GM12878 (cell line): ENCODE measurements at regions not wholly inside any gene's neighbourhood (a gene's known extent, or its start where the extent isn't known, plus 50 kb on each side); places are given as distances from the start of the nearest gene placed in this dataset.
A peak's percentile ranks its signal among the peaks of the same experiment; 100 is the strongest.

Source experiments
- ATAC-seq: fragments of 200-7000 bp; cut with Tn5 transposase; 3 replicates; pipeline ENCODE4 v1.9.1; 2020; ENCODE audit warnings: mild to moderate bottlenecking, moderate library complexity
- BruUV-seq: library from RNA; stranded (reverse); fragments of 400-500 nt; replicated peaks from 2 replicates; lab custom pipeline; 2021; lab: Mats Ljungman, UMichigan
- CTCF ChIA-PET: fragments of 300-600 bp; sonication (Branson Sonifier 250); formaldehyde crosslinking; extraction: SDS; loops from one replicate; lab custom pipeline; 2021; ENCODE audit warnings: inconsistent platforms; lab: Yijun Ruan, JAX
- POLR2A ChIA-PET: fragments of 350-600 bp; formaldehyde crosslinking; extraction: SDS; loops from one replicate; lab custom pipeline; 2021; ENCODE audit warnings: inconsistent platforms; lab: Charles Lee
- RAD21 ChIA-PET: fragments of 300-600 bp; sonication (Branson Sonifier 250); formaldehyde crosslinking; loops from one replicate; lab custom pipeline; 2023; ENCODE audit warnings: antibody characterized with exemption; ENCODE audit not compliant: unreplicated experiment; lab: Charles Lee
- SMC1A ChIA-PET: fragments of 300-600 bp; sonication (Branson Sonifier 250); formaldehyde crosslinking; loops from one replicate; lab custom pipeline; 2023; ENCODE audit not compliant: unreplicated experiment, uncharacterized antibody; lab: Charles Lee
- DNase-seq: peaks from one replicate; pipeline ENCODE4 v3.0.0-alpha.2; 2011; ENCODE audit warnings: low read depth, low spot score
- FAIRE-seq: peaks from 3 replicates; lab custom pipeline; 2011; peaks lifted over from hg19 to GRCh38; lab: Jason Lieb, UNC
- H2AFZ ChIP-seq: 2 replicates; pipeline ENCODE4 v1.6.0; 2011; ENCODE audit warnings: low read depth, low read length, control low read depth; ENCODE audit not compliant: control insufficient read depth
- H3K27ac ChIP-seq: 2 replicates; pipeline ENCODE4 v1.5.1; 2011; ENCODE audit warnings: control low read depth; ENCODE audit not compliant: control insufficient read depth, insufficient read depth
- H3K27me3 ChIP-seq, 2 experiments: replicated peaks in 1 of 2; 2 replicates each; pipeline versions ENCODE4 v1.6.0 to v1.6.1; 2011; ENCODE audit warnings: low read length in 1 of 2; ENCODE audit not compliant: control insufficient read depth in 2 of 2, insufficient read depth in 2 of 2
- H3K36me3 ChIP-seq, 2 experiments: 2 replicates each; pipeline ENCODE4 v1.5.1; 2011; ENCODE audit warnings: low read length in 1 of 2; ENCODE audit not compliant: control insufficient read depth in 2 of 2, insufficient read depth in 2 of 2
- H3K4me1 ChIP-seq: 2 replicates; pipeline ENCODE4 v1.6.1; 2011; ENCODE audit warnings: mild to moderate bottlenecking, low read length, moderate library complexity, mixed read lengths; ENCODE audit not compliant: control insufficient read depth, insufficient read depth
- H3K4me2 ChIP-seq: 2 replicates; pipeline ENCODE4 v1.6.0; 2011; ENCODE audit warnings: control low read depth; ENCODE audit not compliant: control insufficient read depth, insufficient read depth
- H3K4me3 ChIP-seq: fragments of 200-600 bp; sonication (generic); 2 replicates; pipeline ENCODE4 v1.5.1; 2016
- H3K79me2 ChIP-seq: 2 replicates; pipeline ENCODE4 v1.6.0; 2011; ENCODE audit warnings: low read length; ENCODE audit not compliant: control insufficient read depth, insufficient read depth
- H3K9ac ChIP-seq: 2 replicates; pipeline ENCODE4 v1.8.0; 2011; ENCODE audit warnings: low read length, control low read depth, mixed read lengths; ENCODE audit not compliant: control insufficient read depth, insufficient read depth
- H3K9me3 ChIP-seq: replicated peaks from 3 replicates; pipeline ENCODE4 v1.5.1; 2011; ENCODE audit warnings: mild to moderate bottlenecking, low read length; ENCODE audit not compliant: control insufficient read depth, insufficient read depth
- H4K20me1 ChIP-seq: 2 replicates; pipeline ENCODE4 v1.6.0; 2011; ENCODE audit not compliant: control insufficient read depth, insufficient read depth
- CBFB ChIP-seq: IDR thresholded peaks from 2 replicates; pipeline ENCODE4 v1.6.1; 2016; ENCODE audit warnings: antibody characterized with exemption, low read depth
- CHD1 ChIP-seq: IDR thresholded peaks from 2 replicates; pipeline ENCODE4 v1.6.1; 2012; ENCODE audit warnings: low read depth, low read length, improper control_type of control experiment
- EGR1 ChIP-seq, 2 experiments: IDR thresholded peaks; 1 replicate in 1 of 2; 2 replicates in 1 of 2; pipeline ENCODE4 v1.6.1; 2011 to 2012; ENCODE audit warnings: low read depth in 2 of 2, low read length in 2 of 2, borderline replicate concordance in 1 of 2, mild to moderate bottlenecking in 1 of 2, moderate library complexity in 1 of 2
- ESRRA ChIP-seq: IDR thresholded peaks from 2 replicates; pipeline ENCODE4 v1.6.1; 2012; ENCODE audit warnings: mild to moderate bottlenecking, low read length, improper control_type of control experiment
- IRF4 ChIP-seq: IDR thresholded peaks from 2 replicates; pipeline ENCODE4 v1.6.1; 2011; ENCODE audit warnings: low read depth, low read length
- LARP7 ChIP-seq: fragments of 450-650 bp; IDR thresholded peaks from 2 replicates; pipeline ENCODE4 v1.6.1; 2017; ENCODE audit warnings: mild to moderate bottlenecking
- MTA2 ChIP-seq: fragments of 450-650 bp; IDR thresholded peaks from 2 replicates; pipeline ENCODE4 v1.6.1; 2016; ENCODE audit warnings: low read depth, mild to moderate bottlenecking, moderate library complexity
- NR2C1 ChIP-seq: fragments of 450-650 bp; IDR thresholded peaks from 2 replicates; pipeline ENCODE4 v1.6.1; 2017; ENCODE audit warnings: antibody characterized with exemption, mild to moderate bottlenecking, moderate library complexity
- POLR2AphosphoS5 ChIP-seq: IDR thresholded peaks from 2 replicates; pipeline ENCODE4 v1.6.1; 2011; ENCODE audit warnings: mild to moderate bottlenecking, low read length, inconsistent platforms
- RBBP5 ChIP-seq: fragments of 200-600 bp; sonication (generic); conservative IDR thresholded peaks from 2 replicates; pipeline ENCODE4 v1.6.1; 2016
- SP1 ChIP-seq: IDR thresholded peaks from one replicate; pipeline ENCODE4 v1.6.1; 2011; ENCODE audit warnings: low read depth, low read length
- TBL1XR1 ChIP-seq: IDR thresholded peaks from 2 replicates; pipeline ENCODE4 v1.6.1; 2012; ENCODE audit warnings: low read depth, low read length, improper control_type of control experiment
- WGBS: methylation state at CpG from one replicate; pipeline ENCODE4 v1.1.6; 2016; ENCODE audit warnings: low lambda C conversion rate; ENCODE audit not compliant: insufficient replicate concordance, insufficient coverage; ENCODE audit errors: missing lambda C conversion rate; 5-methylcytosine and 5-hydroxymethylcytosine counted together
- in situ Hi-C: fragments of 300-500 bp; cut with MboI; formaldehyde crosslinking; loops from 9 replicates; pipeline ENCODE4 v1.14.3; 2018; ENCODE audit warnings: mixed read lengths
- intact Hi-C: fragments of 100-400 bp; cut with micrococcal nuclease; formaldehyde crosslinking; loops from one replicate; pipeline ENCODE4 v1.14.2; 2022; ENCODE audit not compliant: unreplicated experiment
- TF ChIP-seq, protein P1 (sequence below): fragments of 450-650 bp; IDR thresholded peaks from 2 replicates; pipeline ENCODE4 v1.6.1; 2016; ENCODE audit warnings: mild to moderate bottlenecking

DNA sequence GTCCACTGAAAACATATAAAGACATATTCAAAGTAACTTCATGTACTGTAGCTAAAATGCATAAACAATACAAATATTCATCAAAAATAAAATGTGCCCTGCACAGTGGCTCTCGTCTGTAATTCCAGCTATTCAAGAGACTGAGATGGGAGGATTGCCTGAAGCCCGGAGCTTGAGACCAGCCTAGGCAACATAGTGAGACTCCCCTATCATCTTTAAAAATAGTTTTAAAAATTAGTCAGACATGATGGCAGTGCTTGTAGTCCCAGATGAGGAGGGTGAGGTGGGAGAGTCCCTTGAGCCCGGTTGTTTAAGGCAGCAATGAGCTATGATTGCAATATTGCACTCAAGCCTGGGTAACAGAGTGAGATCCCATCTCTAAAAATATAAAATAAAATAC, 534.1 kb downstream of the ANXA1 start:
- Histone ChIP-seq H3K79me2 (no peaks in the 10 kb centered on the region), H4K20me1 (no peaks in the 10 kb centered on the region), H3K4me3 (no peak overlapping the region), H3K36me3 (no peaks in the 10 kb centered on the region), H2AFZ (no peak overlapping the region), H3K9ac (no peak overlapping the region), H3K4me2 (no peak overlapping the region), H3K9me3 (no peaks in the 10 kb centered on the region), H3K27ac (no peak overlapping the region), H3K4me1 (no peaks in the 10 kb centered on the region), H3K27me3 (no peaks in the 10 kb centered on the region)
- intact Hi-C loops (loop anchor here (2.0 kb wide), 1 partner anchor 595 kb away; no protein-coding TSS in a partner anchor), in situ Hi-C loops (loop anchor here (10.0 to 25.0 kb wide), 3 partner anchors 699 to 1052 kb away; no protein-coding TSS in a partner anchor)
- no peak for TF ChIP-seq EGR1 (IDR thresholded peaks at IDR 0.05; ENCODE audit: borderline replicate concordance in 1 of 2, low read depth in 2 of 2, low read length in 2 of 2)
- TF ChIP-seq CHD1 = no peak
- TF ChIP-seq RBBP5 = no peak
- no peak for TF ChIP-seq NR2C1
- TF ChIP-seq SP1 = no peak
- FAIRE-seq = no peak
- POLR2A ChIA-PET = no interaction called here
- WGBS = 53% methylated on average over 3 of the region's 3 CpGs
- no peak for DNase-seq
- SMC1A ChIA-PET = interaction anchor here (1.3 kb wide), 1 partner anchor 485 kb away, joined by 3 read pairs; no protein-coding TSS in a partner anchor
- CTCF ChIA-PET = interaction anchor here (1.0 kb wide), 1 partner anchor 694 kb away, joined by 4 read pairs; no protein-coding TSS in a partner anchor
- RAD21 ChIA-PET = interaction anchor here (0.9 kb wide), 1 partner anchor 693 kb away, joined by 3 read pairs; no protein-coding TSS in a partner anchor
- peak; percentile 17; the same call in 1 of the 3 replicates for ATAC-seq
- no TSS peak for BruUV-seq

DNA sequence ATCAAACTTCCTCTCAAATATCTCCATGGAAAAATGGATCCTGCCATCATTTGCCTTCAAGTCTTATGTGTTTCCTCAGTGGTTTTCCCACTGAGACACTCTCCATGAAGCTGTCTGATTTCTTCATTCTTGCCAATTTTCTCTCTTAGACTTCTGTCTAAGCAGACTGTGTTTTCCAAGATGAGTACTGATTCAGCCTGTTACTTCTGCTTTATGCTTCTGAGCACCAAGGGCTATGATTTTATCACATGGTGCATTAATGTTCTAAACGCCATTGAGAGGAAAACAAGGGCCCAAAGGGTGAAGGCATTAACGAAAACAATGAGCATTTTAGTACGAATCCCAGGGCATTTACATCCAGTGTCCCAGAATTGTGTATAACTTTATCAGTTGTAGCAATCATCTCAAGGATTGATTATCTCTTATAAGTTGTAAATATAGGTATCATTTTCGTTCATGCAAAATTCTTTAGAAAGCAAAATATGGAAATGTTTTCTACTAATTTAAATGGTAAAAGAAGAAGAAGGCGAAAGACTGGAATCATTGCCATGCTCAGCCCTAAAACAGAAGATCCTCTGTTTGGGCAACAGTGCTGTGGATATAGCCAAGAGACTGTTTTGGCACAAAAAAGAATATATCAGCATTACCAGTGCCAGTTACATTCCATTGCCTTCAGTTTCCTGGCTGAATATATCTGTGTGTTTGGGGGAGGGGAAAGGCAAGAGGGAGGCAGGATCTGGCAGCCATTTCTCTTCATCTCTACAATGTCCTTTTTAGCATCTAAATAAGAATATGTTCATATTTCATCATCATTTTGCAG, 537.6 kb downstream of the ANXA1 start:
- H3K27me3 ChIP-seq = no peaks in the 10 kb centered on the region
- no peak overlapping the region for H3K4me3 ChIP-seq
- in situ Hi-C loops (loop anchor here (10.0 to 25.0 kb wide), 3 partner anchors 696 to 1048 kb away; no protein-coding TSS in a partner anchor), intact Hi-C loops (no loop called here)
- no peaks in the 10 kb centered on the region for H3K79me2 ChIP-seq
- H3K27ac ChIP-seq = no peak overlapping the region
- no peaks in the 10 kb centered on the region for H3K36me3 ChIP-seq
- no TSS peak for BruUV-seq
- RAD21 ChIA-PET = no interaction called here
- H3K9ac ChIP-seq = no peak overlapping the region
- TF ChIP-seq ESRRA = no peak
- TF ChIP-seq IRF4 = no peak
- no peak for TF ChIP-seq POLR2AphosphoS5
- TF ChIP-seq, protein P1, sequence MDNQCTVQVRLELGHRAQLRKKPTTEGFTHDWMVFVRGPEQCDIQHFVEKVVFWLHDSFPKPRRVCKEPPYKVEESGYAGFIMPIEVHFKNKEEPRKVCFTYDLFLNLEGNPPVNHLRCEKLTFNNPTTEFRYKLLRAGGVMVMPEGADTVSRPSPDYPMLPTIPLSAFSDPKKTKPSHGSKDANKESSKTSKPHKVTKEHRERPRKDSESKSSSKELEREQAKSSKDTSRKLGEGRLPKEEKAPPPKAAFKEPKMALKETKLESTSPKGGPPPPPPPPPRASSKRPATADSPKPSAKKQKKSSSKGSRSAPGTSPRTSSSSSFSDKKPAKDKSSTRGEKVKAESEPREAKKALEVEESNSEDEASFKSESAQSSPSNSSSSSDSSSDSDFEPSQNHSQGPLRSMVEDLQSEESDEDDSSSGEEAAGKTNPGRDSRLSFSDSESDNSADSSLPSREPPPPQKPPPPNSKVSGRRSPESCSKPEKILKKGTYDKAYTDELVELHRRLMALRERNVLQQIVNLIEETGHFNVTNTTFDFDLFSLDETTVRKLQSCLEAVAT = no peak
- no peak for TF ChIP-seq MTA2
- TF ChIP-seq LARP7 = no peak
- TF ChIP-seq CBFB = no peak
- no peak for TF ChIP-seq TBL1XR1
- no peaks in the 10 kb centered on the region for H3K4me1 ChIP-seq
- H3K4me2 ChIP-seq = no peak overlapping the region
- CTCF ChIA-PET = no interaction called here
- H2AFZ ChIP-seq = no peak overlapping the region
- DNase-seq (no peak), FAIRE-seq (no peak), ATAC-seq (no peak)
- POLR2A ChIA-PET = no interaction called here
- SMC1A ChIA-PET = no interaction called here
- 12% methylated on average over 5 of the region's 5 CpGs for WGBS
- H4K20me1 ChIP-seq = no peaks in the 10 kb centered on the region
- H3K9me3 ChIP-seq = no peaks in the 10 kb centered on the region
